GM21515 (cell line): ENCODE measurements at regions not wholly inside any gene's neighbourhood (a gene's known extent, or its start where the extent isn't known, plus 50 kb on each side); places are given as distances from the start of the nearest gene placed in this dataset.
"Not testable (repeated sequence)": the region's sequence is repeated elsewhere in the genome, so short reads cannot be mapped to it uniquely, and the experiment has no call there.

Source experiments
- ATAC-seq: cut with Tn5 transposase; IDR thresholded peaks from one replicate; pipeline ENCODE4 v1.9.1; 2021; ENCODE audit not compliant: unreplicated experiment

DNA sequence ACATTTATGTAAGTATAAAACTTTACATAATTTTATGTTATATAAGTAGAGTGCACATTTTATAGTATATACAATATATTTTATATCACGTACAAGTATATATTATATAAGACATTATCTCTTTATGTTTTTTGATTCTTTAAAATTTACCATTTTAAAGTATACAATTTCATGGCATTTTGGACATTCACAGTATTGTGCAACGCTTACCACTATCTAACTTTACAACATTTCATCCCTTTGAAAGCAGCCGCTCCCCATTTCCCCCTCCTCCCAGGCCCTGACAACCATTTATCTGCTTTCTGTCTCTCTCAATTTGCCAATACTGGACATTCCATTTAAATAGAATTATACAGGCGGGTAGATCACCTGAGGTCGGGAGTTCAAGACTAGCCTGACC is 512.5 kb downstream of the TSN start:
- ATAC-seq: no peak

DNA sequence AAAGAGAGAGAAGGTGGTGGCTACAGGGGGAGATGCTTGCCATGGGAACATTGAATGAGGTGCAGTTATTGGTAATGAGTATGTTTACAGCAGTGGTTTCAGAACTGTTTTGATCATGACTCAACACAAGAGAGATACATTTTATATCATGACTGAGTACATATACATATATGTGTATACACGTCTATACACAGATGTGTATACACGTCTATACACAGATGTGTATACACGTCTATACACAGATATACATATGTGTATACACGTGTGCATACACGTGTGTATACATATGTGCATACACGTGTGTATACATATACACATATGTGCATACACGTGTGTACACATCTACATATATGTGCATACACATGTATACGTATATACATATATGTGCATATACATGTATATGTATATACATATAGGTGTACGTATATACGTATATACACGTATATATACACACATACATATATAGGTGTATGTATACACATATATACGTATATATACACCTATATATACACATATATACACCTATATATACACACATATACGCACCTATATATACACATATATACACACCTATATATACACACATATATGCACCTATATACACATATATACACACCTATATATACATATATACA is 518.5 kb downstream of the TSN start:
- ATAC-seq: no peak

DNA sequence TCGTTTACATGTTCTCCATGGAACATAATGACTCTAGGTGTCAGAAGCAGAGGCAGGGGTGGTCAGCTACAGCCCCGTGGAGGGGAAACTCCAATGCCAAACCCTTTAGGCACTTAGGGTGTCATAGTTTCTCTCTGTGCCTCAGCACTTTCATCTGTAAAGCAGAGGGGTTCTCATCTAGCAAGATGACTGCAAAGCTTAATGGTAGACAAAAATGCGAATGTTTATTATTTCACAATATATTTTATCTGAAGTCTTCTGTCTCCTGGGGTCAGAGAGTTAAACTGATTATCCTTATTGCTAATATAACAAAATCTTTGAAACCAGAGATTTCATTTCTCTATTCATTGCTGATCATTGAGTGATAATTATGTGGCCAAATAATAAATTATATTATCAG is 522.5 kb downstream of the TSN start:
- ATAC-seq: no peak

DNA sequence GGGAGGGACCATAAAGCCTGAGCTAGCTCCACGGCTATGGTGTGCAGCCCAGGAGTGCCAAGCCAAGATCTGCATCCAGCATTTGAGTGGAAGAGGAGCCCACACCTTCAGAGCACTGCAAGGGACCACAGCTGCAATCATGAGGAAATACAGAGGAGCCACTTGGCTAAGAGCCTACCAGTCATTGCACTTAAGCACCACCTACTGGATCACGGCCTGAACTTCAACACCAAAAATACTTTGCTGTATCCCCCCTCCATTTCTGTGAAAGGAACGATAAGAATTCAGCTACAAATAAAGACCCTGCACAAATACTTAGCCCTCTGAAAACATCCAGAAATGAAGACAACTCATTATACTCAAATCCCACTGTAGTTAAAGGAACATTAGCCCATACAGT is 545.3 kb downstream of the TSN start:
- no peak for ATAC-seq

DNA sequence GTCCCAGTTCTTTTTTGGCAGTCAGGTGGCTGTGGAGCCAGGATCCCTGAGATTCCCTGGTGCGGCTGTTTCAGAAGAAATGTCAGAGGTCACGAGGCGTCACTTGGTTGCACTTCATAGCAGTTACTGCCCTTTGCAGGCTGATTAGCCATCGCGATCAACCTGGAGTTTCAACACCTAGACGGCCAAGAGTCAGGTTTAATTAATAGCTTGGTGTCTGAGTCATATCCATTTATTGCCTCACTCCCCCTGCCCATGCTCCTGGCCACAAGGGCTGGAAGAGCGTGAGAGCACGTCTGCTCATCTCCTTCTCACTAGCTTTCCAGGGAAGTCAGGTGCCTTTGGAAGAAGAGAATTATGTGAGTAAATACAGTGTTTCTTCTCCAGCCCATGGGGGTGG is 552.3 kb downstream of the TSN start:
- ATAC-seq: no peak

DNA sequence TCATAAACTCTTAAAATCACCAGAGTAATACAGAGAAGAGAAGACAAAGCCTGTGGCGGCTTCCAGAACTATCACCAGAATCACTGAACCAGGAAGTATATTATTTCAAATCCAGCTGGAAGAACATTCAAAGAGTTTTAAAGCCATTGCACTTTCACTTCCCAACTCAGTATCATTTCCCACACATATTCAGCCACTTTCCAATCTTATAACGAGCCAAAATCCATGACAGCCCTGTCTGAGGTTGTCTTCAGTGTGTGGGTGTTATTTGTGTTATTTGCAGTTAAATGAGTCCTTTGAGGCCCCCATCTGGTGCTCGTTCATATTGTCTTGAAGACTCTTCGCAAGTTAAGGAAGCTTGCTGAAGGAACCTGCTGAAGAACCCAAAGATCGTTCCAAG is 559.9 kb downstream of the TSN start:
- no peak for ATAC-seq

DNA sequence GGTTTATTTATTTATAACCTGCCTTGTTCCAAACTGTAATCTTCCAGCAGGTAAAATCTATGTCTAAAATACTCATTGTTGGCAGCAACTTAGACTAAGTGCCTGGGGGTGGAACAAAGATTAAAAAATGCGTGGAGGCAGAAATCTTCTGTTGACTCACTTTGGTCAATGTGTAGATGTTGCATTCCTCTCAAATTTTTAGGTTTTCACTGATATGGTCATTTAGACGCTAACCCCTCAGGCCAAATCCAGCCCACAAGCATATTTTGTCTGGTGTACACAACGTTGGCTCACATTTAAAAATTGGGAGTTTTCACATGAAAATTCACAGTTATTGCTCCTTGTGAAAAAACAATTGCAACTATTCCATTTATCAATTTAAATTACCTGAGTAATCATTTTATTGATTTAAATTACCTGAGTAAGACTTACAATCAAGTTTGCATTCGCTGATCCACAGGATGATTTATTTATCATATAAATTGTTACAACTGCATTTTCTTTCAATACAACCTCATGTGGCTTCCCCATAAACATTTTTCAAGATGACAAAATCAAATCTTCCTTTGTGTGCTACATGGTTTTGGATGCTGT is 564.2 kb downstream of the TSN start:
- no peak for ATAC-seq

DNA sequence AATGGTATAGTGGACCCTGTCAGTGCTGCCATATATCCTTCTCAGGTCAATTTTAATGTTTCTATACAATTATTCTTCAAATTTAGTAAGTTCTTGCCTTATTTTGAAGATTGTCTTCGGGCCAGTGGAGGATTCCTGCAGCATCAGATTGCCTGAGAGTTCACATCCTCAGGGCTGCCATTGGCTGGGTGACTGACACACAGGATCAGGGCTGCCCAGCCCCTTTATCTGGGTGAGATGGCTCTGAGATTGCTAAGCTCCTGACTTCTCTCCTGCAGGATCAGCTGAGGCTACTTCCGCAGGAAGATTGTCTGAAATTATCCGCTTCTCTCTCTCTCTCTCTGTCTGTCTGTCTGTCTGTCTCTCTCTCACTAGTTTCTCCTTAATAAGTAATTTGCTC is 567.4 kb downstream of the TSN start:
- no peak for ATAC-seq

DNA sequence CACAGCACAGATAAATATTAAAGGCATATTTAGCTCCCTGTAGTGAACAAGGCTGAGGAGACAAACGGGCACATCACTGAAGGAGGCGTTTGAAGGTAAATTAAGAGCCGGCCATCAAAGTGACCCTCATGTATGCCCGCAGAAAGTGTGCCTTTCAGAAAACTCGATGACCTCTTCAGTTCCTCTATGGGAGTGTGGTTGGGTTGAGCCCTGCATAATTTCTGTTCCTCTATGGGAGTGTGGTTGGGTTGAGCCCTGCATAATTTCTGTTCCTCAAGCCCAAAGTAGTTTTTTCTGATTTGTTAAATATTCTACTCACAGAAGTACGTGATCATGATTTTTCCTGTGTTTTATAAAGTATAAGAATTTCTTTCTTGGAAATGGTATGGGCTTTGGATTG is 568.5 kb downstream of the TSN start:
- no peak for ATAC-seq

DNA sequence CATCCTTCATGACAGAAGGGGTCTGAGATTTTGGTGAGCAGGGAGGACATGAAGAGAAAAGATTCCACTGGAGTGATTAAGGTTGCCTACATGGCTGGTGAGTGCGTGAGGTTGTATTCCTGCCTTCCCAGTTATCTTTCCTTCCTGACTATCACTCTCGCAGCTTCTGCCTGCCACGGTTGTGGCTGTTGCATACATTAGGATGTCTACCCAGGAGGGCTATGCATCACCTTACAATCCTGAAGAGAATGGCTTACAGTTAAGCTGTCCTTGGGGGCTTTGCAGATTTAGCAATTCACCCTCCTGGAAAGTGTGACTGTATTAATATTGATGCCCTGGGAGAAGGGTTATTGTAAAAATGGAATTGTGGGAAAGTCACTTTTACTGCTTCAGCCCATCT is 571.0 kb downstream of the TSN start:
- ATAC-seq: no peak

DNA sequence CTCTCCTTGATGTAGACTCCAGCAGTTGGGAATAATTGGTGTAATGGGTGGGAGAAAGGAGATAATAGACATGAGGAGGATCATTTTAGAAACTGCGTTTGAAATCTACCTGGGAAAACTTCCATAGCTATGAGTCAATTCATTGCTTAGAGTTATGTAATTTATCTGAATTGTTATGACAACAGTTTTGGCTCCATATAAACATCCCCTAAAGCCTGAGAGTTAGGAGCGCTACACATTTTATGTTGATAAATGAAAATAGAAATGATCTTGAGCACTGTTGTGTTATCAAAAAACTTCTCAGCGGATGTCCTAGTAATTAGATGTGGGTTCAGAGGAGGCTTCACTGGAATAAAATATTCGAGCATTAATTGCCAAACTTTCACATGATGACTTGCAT is 573.4 kb downstream of the TSN start:
- ATAC-seq: no peak

DNA sequence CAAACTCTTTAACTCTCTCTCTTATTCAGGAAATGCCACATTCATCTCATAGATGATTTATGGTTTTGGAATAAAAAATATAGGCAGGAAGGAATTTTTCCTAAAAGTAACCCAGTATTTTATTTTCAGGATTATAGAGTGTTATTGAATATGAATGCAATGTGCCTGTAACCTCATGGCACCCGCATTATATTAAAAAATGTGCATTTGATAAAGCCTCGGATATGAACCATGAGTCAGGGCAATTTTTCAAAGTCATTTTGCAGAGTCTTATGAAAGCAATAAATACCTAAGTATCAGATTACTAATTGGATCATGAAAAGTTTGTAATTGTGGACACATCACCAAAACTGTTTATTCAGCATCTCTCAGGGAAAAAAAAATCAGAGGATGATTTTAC is 573.8 kb downstream of the TSN start:
- no peak for ATAC-seq

DNA sequence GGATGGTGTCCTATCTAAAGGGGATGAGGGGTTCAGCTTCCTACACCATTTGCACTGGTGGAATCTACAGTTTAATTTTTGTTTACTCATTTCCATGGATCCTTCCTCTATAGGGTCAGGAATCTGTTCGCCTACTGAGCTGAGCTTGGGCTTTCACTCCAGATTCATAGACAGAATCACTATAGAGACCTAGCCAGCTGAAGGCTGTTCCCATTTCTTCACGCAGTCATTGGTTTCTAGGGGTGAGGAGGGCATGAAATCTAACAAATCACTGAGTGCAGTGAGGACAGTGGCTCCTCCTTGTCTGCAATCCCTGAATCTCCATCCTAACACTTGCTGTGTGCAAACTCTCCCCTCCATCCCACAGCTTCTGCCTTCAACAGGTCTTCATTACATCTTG is 578.5 kb downstream of the TSN start:
- no peak for ATAC-seq

DNA sequence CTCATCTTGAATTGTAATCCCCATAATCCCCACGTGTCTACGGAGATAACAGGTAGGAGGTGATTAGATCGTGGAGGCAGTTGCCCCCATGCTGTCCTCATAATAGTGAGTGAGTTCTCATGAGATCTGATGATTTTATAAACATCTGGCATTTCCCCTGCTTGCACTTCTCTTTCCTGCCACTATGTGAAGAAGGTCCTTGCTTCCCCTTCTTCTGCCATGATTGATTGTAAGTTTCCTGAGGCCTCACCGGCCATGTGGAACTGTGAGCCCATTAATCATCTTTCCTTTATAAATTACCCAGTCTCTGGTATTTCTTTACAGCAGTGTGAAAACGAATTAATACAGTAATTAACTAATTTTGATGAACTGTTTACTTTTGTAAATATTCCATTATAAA is 582.5 kb downstream of the TSN start:
- no peak for ATAC-seq

DNA sequence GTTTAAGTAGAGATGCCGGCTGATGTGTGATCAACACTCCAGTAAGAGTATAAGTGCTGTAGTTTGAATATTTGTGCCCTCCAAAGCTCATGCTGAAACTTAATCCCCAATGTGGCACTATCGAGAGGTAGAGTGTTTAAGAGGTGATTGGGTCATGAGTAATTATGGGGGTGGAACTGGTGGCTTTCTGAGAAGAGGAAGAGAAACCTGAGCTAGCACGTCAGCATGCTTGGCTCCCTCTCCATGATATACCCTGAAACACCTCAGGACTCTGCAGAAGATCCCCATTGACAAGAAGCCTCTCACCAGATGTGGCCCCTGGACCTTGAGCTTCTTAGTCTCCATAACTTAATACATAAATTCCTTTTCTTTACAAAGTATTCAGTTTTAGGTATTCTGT is 584.8 kb downstream of the TSN start:
- ATAC-seq: peak; percentile 88

DNA sequence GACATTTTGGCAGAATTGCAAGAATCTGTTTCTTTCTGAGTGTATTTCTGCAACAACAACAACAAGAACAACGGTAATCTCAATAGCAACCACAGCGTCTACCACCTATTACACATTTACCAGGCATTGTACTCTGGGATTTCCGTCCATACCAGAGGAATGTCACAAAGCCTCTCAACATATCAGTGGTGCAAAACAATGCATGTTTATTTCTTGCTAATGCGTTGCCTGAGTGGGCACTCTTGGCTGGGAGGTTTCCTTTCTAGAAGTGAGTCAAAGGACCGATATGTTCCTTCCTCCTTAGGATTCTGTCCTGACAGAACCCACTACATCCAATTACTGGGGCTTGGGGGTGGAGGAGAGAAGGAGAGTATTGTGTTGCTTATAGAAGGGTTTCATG is 585.6 kb downstream of the TSN start:
- ATAC-seq: no peak

DNA sequence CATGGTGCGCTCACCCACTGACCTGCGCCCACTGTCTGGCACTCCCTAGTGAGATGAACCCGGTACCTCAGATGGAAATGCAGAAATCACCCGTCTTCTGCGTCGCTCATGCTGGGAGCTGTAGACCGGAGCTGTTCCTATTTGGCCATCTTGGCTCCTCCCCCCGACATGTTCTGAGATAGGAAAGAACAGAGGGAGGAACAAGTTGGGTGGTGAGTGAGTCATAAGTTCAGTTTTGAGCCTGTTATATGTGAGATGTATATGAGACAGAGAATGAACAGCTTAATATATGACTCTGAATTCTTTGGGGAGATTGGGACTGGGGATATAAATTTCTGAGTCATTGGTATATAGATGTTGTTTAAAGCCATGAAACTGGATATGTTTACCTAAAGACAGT is 596.7 kb downstream of the TSN start:
- not testable (repeated sequence) for ATAC-seq

DNA sequence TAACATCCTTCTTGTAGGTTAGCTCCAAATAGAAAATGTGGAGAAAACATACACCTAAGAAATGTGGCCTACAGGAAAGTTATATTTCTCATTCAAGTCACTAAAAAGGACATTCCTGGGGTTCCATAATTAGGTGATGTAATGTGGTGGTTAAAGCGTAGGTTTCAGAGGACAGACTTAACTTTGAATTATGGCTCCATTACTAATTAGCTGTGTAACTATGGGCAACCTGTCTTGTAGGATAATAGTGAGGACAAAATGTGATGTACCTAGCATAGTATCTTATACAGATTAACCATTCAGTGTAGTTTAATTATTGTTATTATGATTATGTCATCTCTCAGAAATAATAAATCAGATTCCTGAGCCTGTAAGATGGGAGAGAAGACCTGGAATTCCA is 602.5 kb downstream of the TSN start:
- no peak for ATAC-seq

DNA sequence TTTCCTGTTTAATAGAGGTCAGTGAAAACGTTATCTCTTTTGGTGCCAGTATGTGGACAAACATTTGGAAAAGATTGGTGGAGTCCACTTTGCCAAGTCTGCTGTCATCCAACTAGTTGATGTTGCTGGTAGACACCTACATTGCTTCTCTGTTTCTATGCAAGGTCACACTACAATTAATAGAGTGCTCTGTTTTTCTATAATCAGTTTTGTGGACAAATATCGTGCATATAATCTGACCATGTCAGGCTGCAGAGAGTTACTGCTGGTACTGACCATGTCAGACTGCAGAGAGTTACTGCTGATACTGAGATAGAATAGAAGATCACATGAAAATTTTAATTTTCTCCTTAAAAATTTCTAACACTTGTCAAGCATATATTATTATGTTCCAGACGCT is 603.3 kb downstream of the TSN start:
- no peak for ATAC-seq

DNA sequence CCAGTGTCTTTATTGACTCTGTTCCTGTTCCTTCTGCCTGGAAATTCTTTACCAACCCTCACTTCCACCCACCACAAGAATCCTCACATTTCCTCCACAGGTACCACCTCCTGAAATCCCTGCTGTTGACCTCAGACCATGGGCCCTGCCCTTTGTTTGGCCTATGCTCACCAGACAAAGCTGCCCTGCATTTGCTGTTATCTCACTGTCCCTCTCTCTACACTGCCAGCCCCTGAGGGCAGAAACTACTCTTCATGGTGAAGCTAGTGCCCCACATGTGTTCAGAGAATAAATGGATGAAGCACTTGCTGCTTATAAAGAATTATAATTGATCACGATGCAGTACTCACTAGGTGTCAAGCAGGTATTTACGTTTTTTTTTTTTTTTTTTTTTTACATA is 608.4 kb downstream of the TSN start:
- no peak for ATAC-seq

DNA sequence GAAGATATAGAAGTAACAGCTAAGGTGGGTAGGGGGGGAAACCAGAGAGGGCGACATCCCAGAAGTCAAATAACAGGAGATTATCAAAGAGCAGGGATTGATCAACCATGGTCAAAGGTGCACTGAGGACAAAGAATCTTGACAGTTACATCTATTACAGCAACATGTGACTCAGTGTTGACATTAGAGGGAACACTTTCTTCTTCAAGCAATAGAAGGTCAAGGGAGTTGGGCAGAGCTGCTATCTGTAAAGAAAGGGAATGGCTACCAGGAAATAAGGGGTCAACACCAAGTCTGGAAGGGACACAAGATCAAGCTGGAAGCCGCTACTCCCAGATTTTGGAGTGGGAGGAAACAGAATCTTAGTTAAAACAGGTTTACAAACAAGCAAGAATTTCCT is 611.0 kb downstream of the TSN start:
- ATAC-seq: no peak

DNA sequence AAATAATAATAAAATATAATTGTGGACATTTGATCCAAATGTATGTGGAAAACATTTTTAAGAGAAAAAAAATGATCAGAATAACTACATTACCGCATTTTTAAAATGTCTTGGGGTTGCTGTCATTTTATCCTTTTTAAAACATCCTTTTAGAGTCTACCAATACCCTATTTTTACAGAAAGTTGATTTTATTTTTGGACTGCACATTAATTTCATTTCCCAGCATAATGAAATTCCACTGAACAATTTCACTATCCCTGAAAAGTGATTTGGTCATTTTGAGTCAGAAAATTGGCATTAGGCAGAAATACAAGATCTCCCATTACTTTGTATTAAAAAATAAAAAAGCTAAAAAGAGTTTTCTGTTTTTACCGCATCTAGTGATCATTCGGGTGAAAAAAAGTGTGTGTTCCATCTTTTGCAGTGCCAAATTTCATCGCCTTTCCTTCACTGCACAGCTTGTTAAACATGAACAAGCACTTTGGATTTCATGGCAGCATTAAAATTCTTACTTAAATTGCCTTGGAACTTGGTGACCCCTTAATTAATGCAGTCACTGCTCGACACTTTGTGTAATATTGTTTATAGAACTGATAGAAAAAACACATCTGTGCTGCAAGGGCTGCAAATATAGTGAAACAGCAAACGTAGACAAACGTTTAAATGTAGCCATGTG is 611.7 kb downstream of the TSN start:
- ATAC-seq: no peak

DNA sequence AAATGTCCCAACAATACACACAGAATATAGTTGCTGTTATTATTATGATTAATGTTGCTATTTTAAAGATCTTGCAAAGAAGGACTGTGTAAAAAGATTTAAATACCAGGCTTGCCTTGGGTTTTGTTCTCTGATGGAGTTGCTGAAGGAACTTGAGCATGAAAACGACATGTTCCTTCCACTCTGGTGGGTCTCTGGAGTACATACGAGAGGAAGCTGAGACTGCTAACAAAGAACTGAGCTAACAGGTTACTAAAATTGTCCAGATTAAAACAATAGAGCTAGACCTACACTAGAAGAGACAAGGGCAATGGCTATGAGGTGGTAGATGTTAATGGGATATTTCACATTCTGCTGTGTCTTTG is 612.2 kb downstream of the TSN start:
- no peak for ATAC-seq
